HL-60/S4 treated with phorbol 12-myristate 13-acetate at 8.2 ng/mL for 4 days and 3 days (cell line): ENCODE measurements at regions not wholly inside any gene's neighbourhood (a gene's known extent, or its start where the extent isn't known, plus 50 kb on each side); places are given as distances from the start of the nearest gene placed in this dataset.

ENCODE experiments used
- in situ Hi-C: fragments of 300-500 bp; cut with MboI; formaldehyde crosslinking; loops from 2 replicates; pipeline ENCODE4 v1.15.0; 2022; ENCODE audit warnings: low sequenced_read_pairs

GRCh38 chr1:244106837-244107493 lies 55.9 kb downstream of the ZBTB18 start:
- in situ Hi-C loops: no loop called here

- in situ Hi-C loops: no loop called here
Observed at GRCh38 chr1:244111027-244111426, 59.9 kb downstream of the ZBTB18 start.

- in situ Hi-C loops: no loop called here
Observed at GRCh38 chr1:244112041-244112440, 61.0 kb downstream of the ZBTB18 start.

- in situ Hi-C loops: no loop called here
Observed at GRCh38 chr1:244112636-244113035, 61.6 kb downstream of the ZBTB18 start.

GRCh38 chr1:244113532-244114320 lies 62.6 kb downstream of the ZBTB18 start:
- in situ Hi-C loops: no loop called here

- in situ Hi-C loops: no loop called here
Observed at GRCh38 chr1:244114892-244115291, 63.8 kb downstream of the ZBTB18 start.

- in situ Hi-C loops: no loop called here
Observed at GRCh38 chr1:244116946-244117345, 65.9 kb downstream of the ZBTB18 start.

- in situ Hi-C loops: no loop called here
Observed at GRCh38 chr1:244118109-244118761, 67.2 kb downstream of the ZBTB18 start.

GRCh38 chr1:244128591-244129383 lies 77.7 kb downstream of the ZBTB18 start:
- in situ Hi-C loops: no loop called here

- in situ Hi-C loops: no loop called here
Observed at GRCh38 chr1:244137276-244137675, 86.2 kb downstream of the ZBTB18 start.

- in situ Hi-C loops: no loop called here
Observed at GRCh38 chr1:244137725-244138124, 86.6 kb downstream of the ZBTB18 start.

- in situ Hi-C loops: no loop called here
Observed at GRCh38 chr1:244138399-244138798, 87.3 kb downstream of the ZBTB18 start.

GRCh38 chr1:244139655-244140054 lies 88.6 kb downstream of the ZBTB18 start:
- in situ Hi-C loops: no loop called here

GRCh38 chr1:244140420-244140819 lies 89.3 kb downstream of the ZBTB18 start:
- in situ Hi-C loops: no loop called here

GRCh38 chr1:244144053-244144452 lies 93.0 kb downstream of the ZBTB18 start:
- in situ Hi-C loops: no loop called here

- in situ Hi-C loops: no loop called here
Observed at GRCh38 chr1:244150071-244150470, 99.0 kb downstream of the ZBTB18 start.

GRCh38 chr1:244150665-244151064 lies 99.6 kb downstream of the ZBTB18 start:
- in situ Hi-C loops: no loop called here

GRCh38 chr1:244151537-244151936 lies 100.5 kb downstream of the ZBTB18 start:
- in situ Hi-C loops: no loop called here

- in situ Hi-C loops: no loop called here
Observed at GRCh38 chr1:244154508-244154871, 103.4 kb downstream of the ZBTB18 start.

- in situ Hi-C loops: no loop called here
Observed at GRCh38 chr1:244154872-244155531, 103.9 kb downstream of the ZBTB18 start.

- in situ Hi-C loops: no loop called here
Observed at GRCh38 chr1:244155661-244156060, 104.6 kb downstream of the ZBTB18 start.
